Osteoblast (primary cell): ENCODE measurements at regions not wholly inside any gene's neighbourhood (a gene's known extent, or its start where the extent isn't known, plus 50 kb on each side); places are given as distances from the start of the nearest gene placed in this dataset.

Source experiments
- DNase-seq: peaks from one replicate; pipeline ENCODE4 v3.0.0; 2011; ENCODE audit warnings: low spot score, mixed read lengths; ENCODE audit not compliant: insufficient read length; ENCODE audit errors: missing footprints
- H2AFZ ChIP-seq: 2 replicates; pipeline ENCODE4 v1.6.0; 2011; ENCODE audit warnings: mild to moderate bottlenecking, low read length
- H3K27ac ChIP-seq: 2 replicates; pipeline ENCODE4 v1.5.1; 2011; ENCODE audit warnings: mild to moderate bottlenecking, low read depth, low read length, moderate library complexity
- H3K27me3 ChIP-seq: 2 replicates; pipeline ENCODE4 v1.6.0; 2012; ENCODE audit warnings: mild to moderate bottlenecking, control low read depth, inconsistent platforms, low read length, moderate library complexity; ENCODE audit not compliant: insufficient read depth
- H3K36me3 ChIP-seq: 2 replicates; pipeline ENCODE4 v1.5.1; 2011; ENCODE audit warnings: mild to moderate bottlenecking, low read length, control low read depth, moderate library complexity; ENCODE audit not compliant: insufficient read depth
- H3K4me1 ChIP-seq: 2 replicates; pipeline ENCODE4 v1.5.1; 2011; ENCODE audit warnings: mild to moderate bottlenecking, low read length, control low read depth, moderate library complexity; ENCODE audit not compliant: insufficient read depth
- H3K4me2 ChIP-seq: 2 replicates; pipeline ENCODE4 v1.6.0; 2011; ENCODE audit warnings: mild to moderate bottlenecking, low read length; ENCODE audit not compliant: insufficient read depth
- H3K4me3 ChIP-seq: fragments of 200-600 bp; sonication (generic); 3 replicates; pipeline ENCODE4 v1.5.1; 2012; ENCODE audit warnings: mild to moderate bottlenecking, low read length, inconsistent platforms; ENCODE audit not compliant: insufficient read depth
- H3K79me2 ChIP-seq: 2 replicates; pipeline ENCODE4 v1.6.0; 2012; ENCODE audit warnings: mild to moderate bottlenecking, low read length, control low read depth, inconsistent platforms; ENCODE audit not compliant: insufficient read depth
- H3K9me3 ChIP-seq: 2 replicates; pipeline ENCODE4 v1.5.1; 2011; ENCODE audit warnings: low read depth, low read length, control low read depth
- H4K20me1 ChIP-seq: 2 replicates; pipeline ENCODE4 v1.6.0; 2012; ENCODE audit warnings: mild to moderate bottlenecking, low read length, control low read depth; ENCODE audit not compliant: insufficient read depth
- CTCF ChIP-seq: IDR thresholded peaks from 2 replicates; pipeline ENCODE4 v1.5.1; 2011; ENCODE audit warnings: mild to moderate bottlenecking, low read depth, low read length, moderate library complexity; ENCODE audit errors: extremely low read depth

DNA sequence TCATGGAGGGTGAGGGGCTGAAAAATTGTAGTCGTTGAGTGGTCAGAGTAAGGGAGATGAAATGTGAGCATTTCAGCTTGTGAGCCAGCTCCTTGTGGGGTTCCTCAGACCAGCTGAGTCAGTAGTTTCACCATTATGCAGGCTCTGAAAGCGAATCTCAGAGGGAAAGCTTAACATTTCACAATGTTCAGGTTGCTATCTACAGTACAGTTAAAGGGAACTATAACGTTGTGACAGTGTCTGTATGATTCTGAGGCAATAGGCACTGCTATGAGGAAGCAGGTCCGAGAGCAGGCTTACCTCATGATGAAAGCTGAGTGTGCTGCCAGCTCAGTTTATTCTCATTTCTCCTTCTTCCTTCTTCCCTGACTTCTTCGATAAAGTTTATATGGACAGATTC is 469.6 kb downstream of the EDEM1 start:
- H3K27me3 ChIP-seq: no peaks in the 10 kb centered on the region
- no peak for TF ChIP-seq CTCF

GRCh38 chr3:5663601-5664000 is 476.1 kb downstream of the EDEM1 start:
- Histone ChIP-seq H2AFZ (no peak overlapping the region), H3K4me2 (no peak overlapping the region), H3K27me3 (no peaks in the 10 kb centered on the region), H3K36me3 (no peaks in the 10 kb centered on the region), H3K79me2 (no peaks in the 10 kb centered on the region), H3K27ac (no peak overlapping the region), H3K9me3 (peaks cover 4% of the 10 kb centered on the region), H4K20me1 (no peaks in the 10 kb centered on the region), H3K4me1 (no peaks in the 10 kb centered on the region), H3K4me3 (no peak overlapping the region)
- no peak for DNase-seq
- TF ChIP-seq CTCF: no peak

More for the DNA sequence above, 469.6 kb downstream of the EDEM1 start:
- no peaks in the 10 kb centered on the region for H3K4me1 ChIP-seq
- no peaks in the 10 kb centered on the region for H3K79me2 ChIP-seq
- no peak for DNase-seq
- H2AFZ ChIP-seq: no peak overlapping the region
- no peak overlapping the region for H3K27ac ChIP-seq
- no peaks in the 10 kb centered on the region for H3K36me3 ChIP-seq
- no peak overlapping the region for H3K4me2 ChIP-seq
- no peaks in the 10 kb centered on the region for H3K9me3 ChIP-seq
- no peak overlapping the region for H3K4me3 ChIP-seq
- no peaks in the 10 kb centered on the region for H4K20me1 ChIP-seq

DNA sequence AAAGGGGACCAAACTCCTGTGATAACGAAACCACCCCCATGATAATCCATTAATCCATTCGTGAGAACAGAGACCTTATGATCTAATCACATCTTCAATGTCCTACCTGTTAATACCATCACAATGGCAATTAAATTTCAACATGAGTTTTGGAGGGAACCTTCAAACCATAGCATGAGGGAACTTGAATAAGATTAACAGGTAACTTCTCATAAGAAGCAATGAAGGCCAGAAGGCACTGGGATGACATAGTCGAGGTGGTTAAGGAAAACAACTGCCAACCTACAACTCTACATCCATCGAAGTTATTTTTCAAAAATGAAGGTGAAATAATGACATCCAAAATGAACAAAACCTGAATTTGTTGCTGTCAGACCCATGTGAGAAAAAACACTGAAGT is 478.9 kb downstream of the EDEM1 start:
- Histone ChIP-seq H3K9me3 (peaks cover 4% of the 10 kb centered on the region), H4K20me1 (no peaks in the 10 kb centered on the region), H3K4me2 (no peak overlapping the region), H3K4me1 (no peaks in the 10 kb centered on the region), H3K79me2 (no peaks in the 10 kb centered on the region), H3K27ac (no peak overlapping the region), H3K36me3 (no peaks in the 10 kb centered on the region), H3K27me3 (no peaks in the 10 kb centered on the region), H3K4me3 (no peak overlapping the region), H2AFZ (no peak overlapping the region)
- no peak for DNase-seq
- TF ChIP-seq CTCF: no peak

DNA sequence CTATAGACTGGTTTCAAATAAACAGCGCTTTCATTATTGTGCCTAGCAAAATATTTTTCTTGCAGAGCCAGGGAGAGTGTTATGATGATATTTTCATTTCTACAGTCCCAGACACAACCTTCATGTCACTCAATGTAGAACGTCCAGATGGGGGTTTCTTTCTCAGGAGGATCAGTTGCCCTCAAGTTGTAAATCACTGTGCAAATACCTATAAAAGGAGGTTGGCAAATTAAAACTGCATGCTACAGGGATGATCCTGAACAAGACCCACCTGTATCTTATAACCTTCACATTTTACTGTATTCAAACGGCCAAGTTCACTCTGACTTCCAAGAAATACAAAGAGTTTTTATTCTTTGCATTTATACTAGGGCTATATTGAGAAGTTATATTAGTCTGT is 486.0 kb downstream of the EDEM1 start:
- TF ChIP-seq CTCF: no peak
- H3K27me3 ChIP-seq: no peaks in the 10 kb centered on the region
- no peaks in the 10 kb centered on the region for H3K79me2 ChIP-seq
- H2AFZ ChIP-seq: no peak overlapping the region
- H3K36me3 ChIP-seq: no peaks in the 10 kb centered on the region
- no peaks in the 10 kb centered on the region for H3K9me3 ChIP-seq
- DNase-seq: no peak
- H3K4me2 ChIP-seq: no peak overlapping the region
- H3K4me1 ChIP-seq: no peaks in the 10 kb centered on the region
- H3K4me3 ChIP-seq: no peak overlapping the region
- no peak overlapping the region for H3K27ac ChIP-seq
- H4K20me1 ChIP-seq: no peaks in the 10 kb centered on the region
